ENCODE measurements at regions not wholly inside any gene's neighbourhood (a gene's known extent, or its start where the extent isn't known, plus 50 kb on each side); places are given as distances from the start of the nearest gene placed in this dataset.

GRCh38 chrX:150192816-150193215 lies 170.3 kb upstream of the MAMLD1 start:
- H3K4me3 ChIP-seq = no peak overlapping the region
- H3K9me3 ChIP-seq = no peaks in the 10 kb centered on the region
- H3K36me3 ChIP-seq = no peaks in the 10 kb centered on the region
- WGBS (ENCODE audit: insufficient coverage, low coverage, low lambda C conversion rate, missing lambda C conversion rate) = 51% methylated on average over 5 of the region's 5 CpGs
- H3K27ac ChIP-seq = no peak overlapping the region
- no peaks in the 10 kb centered on the region for H3K4me1 ChIP-seq
- TF ChIP-seq CTCF (IDR thresholded peaks at IDR 0.05) = no peak
- no peak for TF ChIP-seq POLR2A (IDR thresholded peaks at IDR 0.05)
- H3K27me3 ChIP-seq = no peaks in the 10 kb centered on the region
- intact Hi-C loops (cut with DNase I) = no loop called here
- DNase-seq = no peak
- ATAC-seq = no peak

GRCh38 chrX:150196285-150196684 lies 166.8 kb upstream of the MAMLD1 start:
- no peak overlapping the region for H3K27ac ChIP-seq
- WGBS (ENCODE audit: insufficient coverage, low coverage, low lambda C conversion rate, missing lambda C conversion rate) = 50% methylated on average over 1 of the region's 3 CpGs
- H3K27me3 ChIP-seq = no peaks in the 10 kb centered on the region
- no peaks in the 10 kb centered on the region for H3K9me3 ChIP-seq
- H3K36me3 ChIP-seq = no peaks in the 10 kb centered on the region
- H3K4me3 ChIP-seq = no peak overlapping the region
- intact Hi-C loops (cut with DNase I) = no loop called here
- ATAC-seq (no peak), DNase-seq (no peak)
- TF ChIP-seq CTCF (IDR thresholded peaks at IDR 0.05) = no peak
- no peak for TF ChIP-seq POLR2A (IDR thresholded peaks at IDR 0.05)
- no peaks in the 10 kb centered on the region for H3K4me1 ChIP-seq

GRCh38 chrX:150197388-150197787 lies 165.7 kb upstream of the MAMLD1 start:
- TF ChIP-seq POLR2A (IDR thresholded peaks at IDR 0.05) (no peak), CTCF (IDR thresholded peaks at IDR 0.05) (no peak)
- Histone ChIP-seq H3K9me3 (no peaks in the 10 kb centered on the region), H3K27ac (no peak overlapping the region), H3K4me3 (no peak overlapping the region), H3K4me1 (no peaks in the 10 kb centered on the region), H3K36me3 (no peaks in the 10 kb centered on the region), H3K27me3 (no peaks in the 10 kb centered on the region)
- 100% methylated on average over 1 of the region's 2 CpGs for WGBS (ENCODE audit: insufficient coverage, low coverage, low lambda C conversion rate, missing lambda C conversion rate)
- no peak for ATAC-seq
- intact Hi-C loops (cut with DNase I) = no loop called here
- no peak for DNase-seq

GRCh38 chrX:150198776-150199175 lies 164.3 kb upstream of the MAMLD1 start:
- Histone ChIP-seq H3K27ac (no peak overlapping the region), H3K4me1 (no peaks in the 10 kb centered on the region), H3K27me3 (no peaks in the 10 kb centered on the region), H3K9me3 (no peaks in the 10 kb centered on the region), H3K4me3 (no peak overlapping the region), H3K36me3 (no peaks in the 10 kb centered on the region)
- no peak for DNase-seq
- TF ChIP-seq POLR2A (IDR thresholded peaks at IDR 0.05) (no peak), CTCF (IDR thresholded peaks at IDR 0.05) (no peak)
- ATAC-seq = no peak
- WGBS (ENCODE audit: insufficient coverage, low coverage, low lambda C conversion rate, missing lambda C conversion rate) = no CpG with 5 or more reads among the region's 2 CpGs
- intact Hi-C loops (cut with DNase I) = no loop called here

GRCh38 chrX:150199181-150199580 lies 163.9 kb upstream of the MAMLD1 start:
- H3K36me3 ChIP-seq = no peaks in the 10 kb centered on the region
- intact Hi-C loops (cut with DNase I) = no loop called here
- H3K27ac ChIP-seq = no peak overlapping the region
- no peaks in the 10 kb centered on the region for H3K9me3 ChIP-seq
- no peak overlapping the region for H3K4me3 ChIP-seq
- DNase-seq (no peak), ATAC-seq (no peak)
- no peaks in the 10 kb centered on the region for H3K27me3 ChIP-seq
- 80% methylated on average over 1 of the region's 5 CpGs for WGBS (ENCODE audit: insufficient coverage, low coverage, low lambda C conversion rate, missing lambda C conversion rate)
- no peaks in the 10 kb centered on the region for H3K4me1 ChIP-seq
- TF ChIP-seq CTCF (IDR thresholded peaks at IDR 0.05) (no peak), POLR2A (IDR thresholded peaks at IDR 0.05) (no peak)

Measured in right lobe of liver (tissue), 6 donors.